ENCODE measurements at regions not wholly inside any gene's neighbourhood (a gene's known extent, or its start where the extent isn't known, plus 50 kb on each side); places are given as distances from the start of the nearest gene placed in this dataset.

- ChIA-PET CTCF (interaction anchor here (0.6 kb wide), 1 partner anchor 175 kb away, joined by 4 read pairs; no protein-coding TSS in a partner anchor), POLR2A (no interaction called here)
- no peak for DNase-seq (ENCODE audit: extremely low spot score)
- TF ChIP-seq ARNT (IDR thresholded peaks at IDR 0.05): no peak
These were observed 124.3 kb upstream of the DNAJC10 start for GRCh38 chr2:182591774-182592173.

DNA sequence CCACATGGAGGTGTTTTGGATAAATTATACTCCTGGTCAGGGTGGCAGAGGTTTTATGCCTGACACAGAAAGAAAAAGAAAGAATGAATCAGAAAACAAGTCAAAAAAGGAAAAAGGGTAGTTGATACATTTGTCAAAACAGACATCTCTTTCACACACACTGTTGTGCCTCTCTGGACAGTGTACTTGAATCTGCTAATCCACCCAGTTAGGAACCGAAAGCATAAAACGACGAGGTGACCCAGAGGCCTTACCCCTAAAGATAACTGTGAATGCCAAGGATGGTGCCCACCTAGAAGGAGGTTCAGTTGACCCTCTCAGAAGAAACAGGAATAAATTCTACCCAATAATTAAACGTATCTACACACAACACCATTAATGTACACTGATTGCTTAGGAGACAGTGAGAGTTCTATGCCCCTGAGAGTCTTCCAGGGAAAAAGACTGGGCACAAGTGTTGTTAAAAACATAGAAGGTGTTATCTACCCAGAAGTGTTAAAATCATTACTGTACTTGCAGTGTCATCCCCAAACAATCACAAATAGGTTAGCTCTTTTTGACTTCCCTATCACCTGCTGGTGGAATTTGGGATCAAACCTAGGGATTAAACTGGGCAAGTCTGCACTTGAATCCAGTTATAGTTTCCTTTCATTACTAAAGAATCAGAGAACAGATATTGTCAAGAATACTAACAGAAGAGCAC is 123.2 kb upstream of the DNAJC10 start:
- no peak for TF ChIP-seq TARDBP (IDR thresholded peaks at IDR 0.05)
- TF ChIP-seq FOXM1 (IDR thresholded peaks at IDR 0.05; ENCODE audit: borderline replicate concordance): no peak
- no peak for TF ChIP-seq L3MBTL2 (conservative IDR thresholded peaks at IDR 0.05)
- TF ChIP-seq CTBP1 (IDR thresholded peaks at IDR 0.05; ENCODE audit: borderline replicate concordance): no peak
- no peak for TF ChIP-seq ARNT (IDR thresholded peaks at IDR 0.05)
- no peak for TF ChIP-seq ELF4 (IDR thresholded peaks at IDR 0.05)
- no peak for TF ChIP-seq BHLHE40 (IDR thresholded peaks at IDR 0.05; ENCODE audit: borderline replicate concordance)
- no peak for TF ChIP-seq SP1 (IDR thresholded peaks at IDR 0.05)
- TF ChIP-seq SUZ12 (IDR thresholded peaks at IDR 0.05): no peak
- no peak for TF ChIP-seq ZNF384 (IDR thresholded peaks at IDR 0.05)
- no peak for TF ChIP-seq FOXK2 (IDR thresholded peaks at IDR 0.05)
- TF ChIP-seq NFRKB (IDR thresholded peaks at IDR 0.05): no peak
- no peak for TF ChIP-seq LEF1 (IDR thresholded peaks at IDR 0.05; ENCODE audit: borderline replicate concordance)
- no peak for TF ChIP-seq HDGF (IDR thresholded peaks at IDR 0.05; ENCODE audit: borderline replicate concordance)
- TF ChIP-seq, protein P1, sequence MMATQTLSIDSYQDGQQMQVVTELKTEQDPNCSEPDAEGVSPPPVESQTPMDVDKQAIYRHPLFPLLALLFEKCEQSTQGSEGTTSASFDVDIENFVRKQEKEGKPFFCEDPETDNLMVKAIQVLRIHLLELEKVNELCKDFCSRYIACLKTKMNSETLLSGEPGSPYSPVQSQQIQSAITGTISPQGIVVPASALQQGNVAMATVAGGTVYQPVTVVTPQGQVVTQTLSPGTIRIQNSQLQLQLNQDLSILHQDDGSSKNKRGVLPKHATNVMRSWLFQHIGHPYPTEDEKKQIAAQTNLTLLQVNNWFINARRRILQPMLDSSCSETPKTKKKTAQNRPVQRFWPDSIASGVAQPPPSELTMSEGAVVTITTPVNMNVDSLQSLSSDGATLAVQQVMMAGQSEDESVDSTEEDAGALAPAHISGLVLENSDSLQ (IDR thresholded peaks at IDR 0.05): no peak
- no peak for TF ChIP-seq FOXA1 (IDR thresholded peaks at IDR 0.05)
- CTCF ChIA-PET: no interaction called here
- POLR2A ChIA-PET: no interaction called here
- no peak for DNase-seq (ENCODE audit: extremely low spot score)

DNA sequence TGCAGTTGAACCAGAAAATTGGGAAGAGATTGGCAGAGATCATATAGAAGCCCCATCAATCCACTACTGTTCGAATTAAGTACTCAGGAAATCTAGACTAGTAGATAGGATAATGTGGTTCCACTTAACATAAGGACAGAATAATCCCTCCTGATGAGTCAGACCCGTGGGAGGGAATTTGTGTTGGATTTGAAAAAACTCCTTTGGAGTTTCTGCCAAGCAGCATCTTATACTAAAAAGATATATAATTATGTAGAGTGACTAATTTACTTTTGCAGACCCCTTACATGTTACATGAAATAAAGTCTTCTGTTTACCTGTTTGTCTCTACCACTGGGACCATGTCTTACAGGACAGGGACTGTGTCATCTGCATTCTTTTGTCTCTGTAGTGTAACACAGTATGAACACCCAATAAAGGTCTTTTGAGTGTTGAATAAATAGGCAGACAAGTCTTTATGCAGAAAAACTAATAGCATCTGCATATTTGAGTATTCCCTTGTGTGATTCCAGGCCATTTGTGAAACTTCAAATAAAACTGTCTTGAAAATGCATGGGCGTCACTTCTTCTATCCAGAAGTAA is 122.6 kb upstream of the DNAJC10 start:
- CTCF ChIA-PET: no interaction called here
- POLR2A ChIA-PET: no interaction called here
- TF ChIP-seq ZNF384 (IDR thresholded peaks at IDR 0.05) (no peak), TARDBP (IDR thresholded peaks at IDR 0.05) (no peak), HDGF (IDR thresholded peaks at IDR 0.05; ENCODE audit: borderline replicate concordance) (no peak), SP1 (IDR thresholded peaks at IDR 0.05) (no peak), ELF4 (IDR thresholded peaks at IDR 0.05) (no peak)
- no peak for DNase-seq (ENCODE audit: extremely low spot score)

DNA sequence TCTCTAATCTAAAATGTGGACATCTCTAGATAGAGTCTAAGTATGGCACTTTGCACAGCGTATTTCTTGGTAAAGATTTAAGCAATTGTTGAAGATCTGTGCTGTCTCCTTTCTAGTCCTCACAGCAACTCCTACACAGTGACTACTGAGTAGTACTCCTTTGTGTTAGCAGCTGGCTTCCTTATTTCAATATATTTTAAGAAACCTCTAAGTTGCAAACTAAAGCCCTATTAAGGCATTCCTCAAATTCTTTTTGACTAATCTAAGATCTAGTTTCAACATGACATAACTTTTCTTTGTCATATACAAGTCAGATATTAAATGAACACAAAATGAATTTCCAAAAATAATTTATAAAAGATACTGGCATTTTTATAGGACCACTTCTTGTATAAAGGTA is 121.8 kb upstream of the DNAJC10 start:
- ChIA-PET CTCF (no interaction called here), POLR2A (no interaction called here)
- DNase-seq (ENCODE audit: extremely low spot score): no peak
- TF ChIP-seq FOXM1 (IDR thresholded peaks at IDR 0.05; ENCODE audit: borderline replicate concordance) (no peak), SP1 (IDR thresholded peaks at IDR 0.05) (no peak), FOXA1 (IDR thresholded peaks at IDR 0.05) (no peak), L3MBTL2 (conservative IDR thresholded peaks at IDR 0.05) (no peak), ELF4 (IDR thresholded peaks at IDR 0.05) (no peak), NFRKB (IDR thresholded peaks at IDR 0.05) (no peak), TARDBP (IDR thresholded peaks at IDR 0.05) (no peak)
- TF ChIP-seq, protein P1 (IDR thresholded peaks at IDR 0.05): no peak

DNA sequence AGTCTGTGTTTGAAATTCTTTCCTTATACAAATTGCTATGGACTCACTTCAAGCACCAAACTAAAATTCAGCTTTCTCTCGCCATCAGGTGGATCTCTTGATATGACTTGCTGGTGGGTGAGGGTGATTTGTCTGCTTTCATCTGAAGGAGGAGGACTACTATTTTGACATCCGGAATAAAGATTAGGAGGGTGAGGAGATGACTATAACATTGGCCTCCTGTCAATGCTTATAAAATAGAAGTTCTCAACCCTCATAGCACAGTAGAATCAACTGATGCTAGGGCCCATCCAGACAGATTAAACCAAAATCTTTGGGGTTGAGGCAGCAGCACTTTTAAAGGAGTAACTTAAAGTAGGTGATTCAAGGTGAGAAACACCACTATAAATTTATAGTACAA is 120.4 kb upstream of the DNAJC10 start:
- CTCF ChIA-PET: interaction anchor here (0.6 kb wide), 1 partner anchor 51 kb away, joined by 3 read pairs; no protein-coding TSS in a partner anchor
- no peak for DNase-seq (ENCODE audit: extremely low spot score)
- POLR2A ChIA-PET: no interaction called here
- TF ChIP-seq SUZ12 (IDR thresholded peaks at IDR 0.05) (no peak), NFRKB (IDR thresholded peaks at IDR 0.05) (no peak), SP1 (IDR thresholded peaks at IDR 0.05) (no peak), LEF1 (IDR thresholded peaks at IDR 0.05; ENCODE audit: borderline replicate concordance) (no peak), ZNF384 (IDR thresholded peaks at IDR 0.05) (no peak), FOXA1 (IDR thresholded peaks at IDR 0.05) (no peak), BHLHE40 (IDR thresholded peaks at IDR 0.05; ENCODE audit: borderline replicate concordance) (no peak), CTBP1 (IDR thresholded peaks at IDR 0.05; ENCODE audit: borderline replicate concordance) (no peak), HDGF (IDR thresholded peaks at IDR 0.05; ENCODE audit: borderline replicate concordance) (no peak), FOXM1 (IDR thresholded peaks at IDR 0.05; ENCODE audit: borderline replicate concordance) (no peak), FOXK2 (IDR thresholded peaks at IDR 0.05) (no peak), TARDBP (IDR thresholded peaks at IDR 0.05) (no peak), ELF4 (IDR thresholded peaks at IDR 0.05) (no peak), L3MBTL2 (conservative IDR thresholded peaks at IDR 0.05) (no peak)
- TF ChIP-seq, protein P1 (IDR thresholded peaks at IDR 0.05): no peak

DNA sequence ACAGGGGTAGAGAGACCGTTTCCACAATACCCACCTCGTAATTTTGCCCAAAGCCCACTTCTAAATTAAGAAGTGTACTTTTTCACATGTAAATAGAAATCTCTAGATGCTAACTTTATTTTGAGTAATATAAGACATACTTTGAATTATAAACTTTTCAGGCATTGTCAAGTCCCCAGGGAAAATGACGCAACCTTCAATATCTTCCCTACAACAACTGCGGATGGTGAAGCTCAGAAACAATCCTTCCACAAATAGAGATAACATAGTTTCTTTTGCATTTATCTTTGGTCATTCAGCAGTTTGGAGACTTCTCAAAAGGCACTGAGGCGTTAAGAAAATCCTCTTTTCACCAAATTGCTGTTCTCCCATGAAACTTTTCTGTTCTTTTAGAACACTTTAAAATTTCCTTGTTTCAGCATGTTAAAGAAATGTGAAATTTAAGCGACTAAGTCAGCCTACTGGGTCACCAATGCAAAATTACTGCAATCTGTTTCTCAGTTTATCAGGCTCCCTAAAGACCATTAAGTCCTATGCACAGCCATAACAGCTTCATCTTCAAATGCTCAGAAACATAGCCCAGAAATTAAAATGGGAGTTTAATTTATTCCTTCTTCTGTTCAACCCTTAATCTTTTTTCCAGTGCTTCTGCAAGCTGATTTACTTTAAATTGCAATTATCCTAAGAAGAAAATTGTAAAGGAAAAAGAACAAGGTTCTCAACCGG is 118.3 kb upstream of the DNAJC10 start:
- ChIA-PET POLR2A (no interaction called here), CTCF (no interaction called here)

More for the DNA sequence above, 118.3 kb upstream of the DNAJC10 start:
- TF ChIP-seq ZNF384 (IDR thresholded peaks at IDR 0.05) (no peak), SUZ12 (IDR thresholded peaks at IDR 0.05) (no peak), CTBP1 (IDR thresholded peaks at IDR 0.05; ENCODE audit: borderline replicate concordance) (no peak)
- no peak for DNase-seq (ENCODE audit: extremely low spot score)

All from HEK293T (cell line).